SU-DHL-6 (cell line): ENCODE measurements at regions not wholly inside any gene's neighbourhood (a gene's known extent, or its start where the extent isn't known, plus 50 kb on each side); places are given as distances from the start of the nearest gene placed in this dataset.

ENCODE experiments used
- H2AFZ ChIP-seq: fragments of 200-600 bp; sonication (generic); 2 replicates; pipeline ENCODE4 v1.6.1; 2014; ENCODE audit warnings: low read depth, mild to moderate bottlenecking, moderate library complexity, mixed read lengths, antibody characterized with exemption, low read length; ENCODE audit not compliant: severe bottlenecking
- H3F3A ChIP-seq: fragments of 200-600 bp; shearing (Covaris generic); 2 replicates; pipeline ENCODE4 v1.6.0; 2016; ENCODE audit warnings: antibody characterized with exemption, mild to moderate bottlenecking; ENCODE audit not compliant: insufficient read depth
- H3K27ac ChIP-seq: fragments of 200-600 bp; sonication (generic); 2 replicates; pipeline ENCODE4 v1.5.1; 2016; ENCODE audit warnings: low read depth, mild to moderate bottlenecking, low read length, moderate library complexity, mixed read lengths
- H3K27me3 ChIP-seq: fragments of 200-600 bp; sonication (generic), shearing (Covaris generic); 2 replicates; pipeline ENCODE4 v1.6.0; 2014; ENCODE audit warnings: mild to moderate bottlenecking, low read length
- H3K36me3 ChIP-seq: fragments of 200-600 bp; sonication (generic); 2 replicates; pipeline ENCODE4 v1.6.1; 2014; ENCODE audit warnings: mild to moderate bottlenecking, low read length, mixed read lengths
- H3K4me2 ChIP-seq: fragments of 300-600, 200-600 bp; shearing (Covaris generic), sonication (generic); 2 replicates; pipeline ENCODE4 v1.6.0; 2014; ENCODE audit warnings: low read length, low read depth, mild to moderate bottlenecking; ENCODE audit not compliant: poor library complexity, severe bottlenecking
- H3K4me3 ChIP-seq: fragments of 200-600 bp; sonication (generic); 2 replicates; pipeline ENCODE4 v1.5.1; 2014; ENCODE audit warnings: antibody characterized with exemption, low read length, mild to moderate bottlenecking, mixed read lengths; ENCODE audit not compliant: insufficient read depth, poor library complexity, severe bottlenecking
- H3K79me2 ChIP-seq: fragments of 200-600 bp; sonication (generic); 2 replicates; pipeline ENCODE4 v1.6.1; 2014; ENCODE audit warnings: mild to moderate bottlenecking, low read length, moderate library complexity; ENCODE audit not compliant: insufficient read depth
- H3K9ac ChIP-seq: fragments of 200-600 bp; sonication (generic); 2 replicates; pipeline ENCODE4 v1.7.0; 2014; ENCODE audit warnings: mild to moderate bottlenecking, low read length
- H3K9me2 ChIP-seq: fragments of 200-600 bp; sonication (generic); replicated peaks from 2 replicates; pipeline ENCODE4 v1.6.1; 2014; ENCODE audit warnings: low read length; ENCODE audit not compliant: insufficient read depth
- H3K9me3 ChIP-seq: fragments of 200-600 bp; sonication (generic); 2 replicates; pipeline ENCODE4 v1.6.1; 2014; ENCODE audit warnings: low read length, mixed read lengths; ENCODE audit not compliant: insufficient read depth
- H4K20me1 ChIP-seq: fragments of 200-600 bp; sonication (generic); 2 replicates; pipeline ENCODE4 v1.6.1; 2014; ENCODE audit warnings: low read depth, mild to moderate bottlenecking, antibody characterized with exemption, low read length, moderate library complexity, mixed read lengths
- CTCF ChIP-seq: fragments of 200-600 bp; sonication (generic); IDR thresholded peaks from one replicate; pipeline ENCODE4 v1.5.1; 2017; ENCODE audit warnings: antibody characterized with exemption, mild to moderate bottlenecking, low read length, moderate library complexity; ENCODE audit not compliant: insufficient read depth, poor library complexity, severe bottlenecking
- EZH2phosphoT487 ChIP-seq: fragments of 200-600 bp; sonication (generic), shearing (Covaris generic); conservative IDR thresholded peaks from 2 replicates; pipeline ENCODE4 v1.6.1; 2018; ENCODE audit warnings: mild to moderate bottlenecking, antibody characterized with exemption, low read length, moderate library complexity, mixed read lengths

- no peak overlapping the region for H3K27ac ChIP-seq
- TF ChIP-seq CTCF (no peak), EZH2phosphoT487 (no peak)
These were observed 254.3 kb upstream of the SESN3 start for GRCh38 chr11:95485115-95485900.

GRCh38 chr11:95483339-95483738, 252.3 kb upstream of the SESN3 start:
- Histone ChIP-seq H4K20me1 (no peaks in the 10 kb centered on the region), H2AFZ (no peak overlapping the region), H3K36me3 (no peaks in the 10 kb centered on the region), H3K79me2 (no peaks in the 10 kb centered on the region), H3K9me3 (no peaks in the 10 kb centered on the region), H3F3A (no peaks in the 10 kb centered on the region), H3K4me3 (no peak overlapping the region), H3K4me2 (no peak overlapping the region), H3K9ac (no peak overlapping the region), H3K9me2 (no peaks in the 10 kb centered on the region), H3K27ac (no peak overlapping the region), H3K27me3 (no peaks in the 10 kb centered on the region)
- TF ChIP-seq CTCF (no peak), EZH2phosphoT487 (no peak)

More at GRCh38 chr11:95485115-95485900, 254.3 kb upstream of the SESN3 start:
- no peaks in the 10 kb centered on the region for H3K9me2 ChIP-seq
- no peak overlapping the region for H3K4me3 ChIP-seq
- H2AFZ ChIP-seq: no peak overlapping the region
- H4K20me1 ChIP-seq: no peaks in the 10 kb centered on the region
- no peaks in the 10 kb centered on the region for H3K9me3 ChIP-seq
- H3K27me3 ChIP-seq: no peaks in the 10 kb centered on the region
- no peaks in the 10 kb centered on the region for H3K79me2 ChIP-seq
- H3K9ac ChIP-seq: no peak overlapping the region
- H3F3A ChIP-seq: no peaks in the 10 kb centered on the region
- no peaks in the 10 kb centered on the region for H3K36me3 ChIP-seq
- no peak overlapping the region for H3K4me2 ChIP-seq

GRCh38 chr11:95478003-95478402, 247.0 kb upstream of the SESN3 start:
- Histone ChIP-seq H4K20me1 (no peaks in the 10 kb centered on the region), H3K27me3 (no peaks in the 10 kb centered on the region), H3F3A (no peaks in the 10 kb centered on the region), H3K4me3 (no peak overlapping the region), H3K27ac (no peak overlapping the region), H3K9me3 (no peaks in the 10 kb centered on the region), H3K9me2 (no peaks in the 10 kb centered on the region), H3K9ac (no peak overlapping the region), H3K79me2 (no peaks in the 10 kb centered on the region), H2AFZ (no peak overlapping the region), H3K4me2 (no peak overlapping the region), H3K36me3 (no peaks in the 10 kb centered on the region)
- TF ChIP-seq EZH2phosphoT487: no peak
- TF ChIP-seq CTCF: no peak
